BE2C (cell line): ENCODE measurements at regions not wholly inside any gene's neighbourhood (a gene's known extent, or its start where the extent isn't known, plus 50 kb on each side); places are given as distances from the start of the nearest gene placed in this dataset.

Experiments used
- DNase-seq: peaks from one replicate; pipeline ENCODE4 v3.0.0-alpha.2; 2020
- H3K27me3 ChIP-seq: fragments of 250-450 bp; sonication (Bioruptor Pico); 2 replicates; pipeline ENCODE4 v1.5.1; 2020; ENCODE audit warnings: mild to moderate bottlenecking
- H3K36me3 ChIP-seq: fragments of 250-450 bp; sonication (Bioruptor Pico); 2 replicates; pipeline ENCODE4 v1.5.1; 2020; ENCODE audit warnings: mild to moderate bottlenecking
- H3K4me1 ChIP-seq: fragments of 250-450 bp; sonication (Bioruptor Pico); 2 replicates; pipeline ENCODE4 v1.5.1; 2020
- H3K4me3 ChIP-seq: 2 replicates; pipeline ENCODE4 v1.5.1; 2011; ENCODE audit warnings: low read depth, low read length
- H3K9me3 ChIP-seq: fragments of 250-450 bp; sonication (Bioruptor Pico); 2 replicates; pipeline ENCODE4 v1.5.1; 2020
- CTCF ChIP-seq: IDR thresholded peaks from 2 replicates; pipeline ENCODE4 v1.5.1; 2012; ENCODE audit warnings: mild to moderate bottlenecking, low read depth, low read length

GRCh38 chr10:84993251-84994035, 665.1 kb downstream of the CCSER2 start:
- H3K27me3 ChIP-seq, result no peaks in the 10 kb centered on the region
- no peak overlapping the region for H3K4me3 ChIP-seq
- TF ChIP-seq CTCF, result no peak
- no peak for DNase-seq
- no peaks in the 10 kb centered on the region for H3K4me1 ChIP-seq
- no peaks in the 10 kb centered on the region for H3K36me3 ChIP-seq
- H3K9me3 ChIP-seq, result no peaks in the 10 kb centered on the region

DNA sequence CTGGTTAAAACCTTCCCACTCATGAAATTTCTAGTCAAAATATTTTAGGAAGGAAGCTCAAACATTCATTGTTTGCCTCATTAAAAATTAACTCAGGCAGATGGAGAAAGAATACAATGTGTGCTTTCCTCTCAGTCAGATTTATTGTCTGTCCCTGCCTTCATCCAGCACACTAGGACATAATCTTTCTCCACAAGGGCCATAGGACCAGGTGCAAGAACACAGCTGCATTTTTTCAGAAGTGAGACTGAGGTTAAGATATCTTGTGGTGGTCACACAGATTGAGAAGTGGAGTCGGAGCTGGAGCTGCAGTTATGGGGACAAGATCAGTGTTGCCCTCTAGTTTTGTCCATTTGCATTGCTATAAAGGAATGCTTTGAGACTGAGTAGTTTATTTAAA, 666.3 kb downstream of the CCSER2 start:
- H3K36me3 ChIP-seq, result no peaks in the 10 kb centered on the region
- no peak for TF ChIP-seq CTCF
- no peak overlapping the region for H3K4me3 ChIP-seq
- H3K27me3 ChIP-seq, result no peaks in the 10 kb centered on the region
- DNase-seq, result no peak
- no peaks in the 10 kb centered on the region for H3K4me1 ChIP-seq
- no peaks in the 10 kb centered on the region for H3K9me3 ChIP-seq

DNA sequence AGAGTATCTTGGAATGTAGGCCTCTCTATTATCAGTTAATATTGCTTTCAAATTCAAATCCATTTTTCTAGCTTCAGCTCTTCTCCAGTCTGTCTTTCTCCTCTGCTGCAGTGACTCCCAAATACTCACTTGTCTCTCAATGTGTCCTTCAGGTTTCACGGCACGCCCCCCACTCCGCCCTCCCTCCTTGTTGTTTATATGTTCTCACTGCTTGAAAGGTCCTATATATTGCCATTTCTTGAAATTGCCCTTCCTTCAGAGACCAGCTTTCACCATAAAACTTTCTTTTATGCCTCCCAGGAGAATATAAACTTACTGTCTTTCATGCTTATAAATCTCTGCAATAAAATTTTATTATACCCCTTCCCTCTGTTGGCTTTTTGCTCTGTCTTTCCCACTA, 668.2 kb downstream of the CCSER2 start:
- DNase-seq, result no peak
- H3K4me1 ChIP-seq, result no peaks in the 10 kb centered on the region
- H3K4me3 ChIP-seq, result no peak overlapping the region
- H3K9me3 ChIP-seq, result no peaks in the 10 kb centered on the region
- H3K27me3 ChIP-seq, result no peaks in the 10 kb centered on the region
- no peaks in the 10 kb centered on the region for H3K36me3 ChIP-seq
- no peak for TF ChIP-seq CTCF

GRCh38 chr10:84997870-84998269, 669.5 kb downstream of the CCSER2 start:
- H3K9me3 ChIP-seq, result no peaks in the 10 kb centered on the region
- no peak overlapping the region for H3K4me3 ChIP-seq
- no peaks in the 10 kb centered on the region for H3K36me3 ChIP-seq
- no peaks in the 10 kb centered on the region for H3K4me1 ChIP-seq
- DNase-seq, result no peak
- no peak for TF ChIP-seq CTCF
- H3K27me3 ChIP-seq, result no peaks in the 10 kb centered on the region

- Histone ChIP-seq H3K27me3 (no peaks in the 10 kb centered on the region), H3K9me3 (no peaks in the 10 kb centered on the region), H3K36me3 (no peaks in the 10 kb centered on the region), H3K4me3 (no peak overlapping the region), H3K4me1 (no peaks in the 10 kb centered on the region)
- TF ChIP-seq CTCF, result no peak
- no peak for DNase-seq
Measured at GRCh38 chr10:84999929-85000328, 671.5 kb downstream of the CCSER2 start.

DNA sequence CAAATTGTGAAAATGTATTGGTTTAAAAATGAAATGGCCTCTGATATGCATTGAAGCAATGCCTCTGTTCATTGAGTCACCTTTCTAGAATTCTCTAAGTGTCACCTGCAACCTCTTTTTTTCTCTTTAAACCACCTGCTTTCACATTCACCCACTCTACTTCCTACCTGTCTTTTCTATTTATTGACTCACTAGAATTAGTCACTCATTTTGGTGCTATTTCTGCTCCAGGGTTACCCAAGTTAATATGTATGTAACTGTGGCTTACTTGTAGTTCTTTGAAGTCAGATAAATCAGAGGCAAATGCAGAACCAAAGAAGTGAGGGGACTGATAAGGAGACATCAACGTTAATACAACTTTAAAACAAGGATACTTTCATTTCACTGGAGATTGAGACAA, 674.7 kb downstream of the CCSER2 start:
- no peak for TF ChIP-seq CTCF
- Histone ChIP-seq H3K4me1 (no peaks in the 10 kb centered on the region), H3K27me3 (no peaks in the 10 kb centered on the region), H3K9me3 (no peaks in the 10 kb centered on the region), H3K36me3 (no peaks in the 10 kb centered on the region), H3K4me3 (no peak overlapping the region)
- no peak for DNase-seq
